IMR-90 (cell line): ENCODE measurements at regions not wholly inside any gene's neighbourhood (a gene's known extent, or its start where the extent isn't known, plus 50 kb on each side); places are given as distances from the start of the nearest gene placed in this dataset.

Experiments
- ATAC-seq: fragments of 200-7000 bp; cut with Tn5 transposase; 2 replicates; pipeline ENCODE4 v1.9.1; 2020; ENCODE audit warnings: low read depth, mild to moderate bottlenecking, moderate library complexity
- BruUV-seq: library from RNA; stranded (reverse); fragments of 400-500 nt; replicated peaks from 2 replicates; lab custom pipeline; 2021; lab: Mats Ljungman, UMichigan
- CTCF ChIA-PET: fragments of 300-600 bp; formaldehyde crosslinking; extraction: SDS; loops from one replicate; lab custom pipeline; 2021; ENCODE audit warnings: antibody characterized with exemption; lab: Yijun Ruan, JAX
- POLR2A ChIA-PET: fragments of 300-600 bp; sonication (Branson Sonifier 250); formaldehyde crosslinking; loops from one replicate; lab custom pipeline; 2022; ENCODE audit warnings: antibody characterized with exemption; ENCODE audit not compliant: unreplicated experiment; lab: Charles Lee
- DNase-seq: peaks from one replicate; pipeline ENCODE4 v3.0.0; 2013
- H2AFZ ChIP-seq: replicated peaks from 2 replicates; pipeline ENCODE3; 2013; ENCODE audit warnings: low read length, mild to moderate bottlenecking; ENCODE audit not compliant: poor library complexity
- H2AK5ac ChIP-seq: 2 replicates; pipeline ENCODE4 v1.6.1; 2013; ENCODE audit warnings: low read depth, low read length, inconsistent platforms
- H2AK9ac ChIP-seq: replicated peaks from 2 replicates; pipeline ENCODE3; 2013; ENCODE audit warnings: mild to moderate bottlenecking, low read depth, low read length, moderate library complexity; ENCODE audit not compliant: poor library complexity
- H2BK120ac ChIP-seq: 2 replicates; pipeline ENCODE4 v1.6.1; 2013; ENCODE audit warnings: low read depth, low read length, inconsistent platforms
- H2BK15ac ChIP-seq: 3 replicates; pipeline ENCODE4 v1.6.1; 2013; ENCODE audit warnings: low read depth, low read length, inconsistent platforms
- H2BK20ac ChIP-seq: 2 replicates; pipeline ENCODE4 v1.6.1; 2013; ENCODE audit warnings: low read depth, mild to moderate bottlenecking, inconsistent platforms, low read length, moderate library complexity
- H2BK5ac ChIP-seq: 2 replicates; pipeline ENCODE4 v1.6.1; 2013; ENCODE audit warnings: mild to moderate bottlenecking, low read depth, low read length, inconsistent platforms; ENCODE audit not compliant: poor library complexity, severe bottlenecking
- H3K14ac ChIP-seq: replicated peaks from 2 replicates; pipeline ENCODE4 v1.6.1; 2013; ENCODE audit warnings: low read depth, low read length, inconsistent platforms
- H3K18ac ChIP-seq: 2 replicates; pipeline ENCODE4 v1.6.1; 2013; ENCODE audit warnings: low read depth, low read length, control low read depth
- H3K23ac ChIP-seq: 2 replicates; pipeline ENCODE4 v1.6.1; 2013; ENCODE audit warnings: low read depth, low read length, inconsistent platforms
- H3K27ac ChIP-seq: 2 replicates; pipeline ENCODE4 v1.5.1; 2013; ENCODE audit warnings: mild to moderate bottlenecking, control low read depth, low read length; ENCODE audit not compliant: insufficient read depth
- H3K27me3 ChIP-seq: 2 replicates; pipeline ENCODE4 v1.6.1; 2013; ENCODE audit warnings: low read length; ENCODE audit not compliant: control insufficient read depth, insufficient read depth
- H3K36me3 ChIP-seq: 2 replicates; pipeline ENCODE4 v1.6.1; 2013; ENCODE audit warnings: low read length, mixed read lengths; ENCODE audit not compliant: control insufficient read depth, insufficient read depth
- H3K4ac ChIP-seq: 2 replicates; pipeline ENCODE4 v1.6.1; 2013; ENCODE audit warnings: low read depth, low read length, inconsistent platforms
- H3K4me1 ChIP-seq: 2 replicates; pipeline ENCODE4 v1.6.1; 2013; ENCODE audit warnings: low read length, mixed read lengths; ENCODE audit not compliant: control insufficient read depth, insufficient read depth
- H3K4me2 ChIP-seq: 2 replicates; pipeline ENCODE4 v1.6.1; 2013; ENCODE audit warnings: low read depth, mild to moderate bottlenecking, control low read depth, low read length, moderate library complexity
- H3K4me3 ChIP-seq: 2 replicates; pipeline ENCODE4 v1.5.1; 2013; ENCODE audit warnings: low read depth, mild to moderate bottlenecking, control low read depth, low read length, moderate library complexity; ENCODE audit not compliant: insufficient read depth
- H3K56ac ChIP-seq: 2 replicates; pipeline ENCODE4 v1.6.1; 2013; ENCODE audit warnings: low read length, inconsistent platforms; ENCODE audit not compliant: insufficient read depth; ENCODE audit errors: extremely low read depth
- H3K79me1 ChIP-seq, 2 experiments: 2 replicates each; pipeline ENCODE4 v1.6.1; 2013; ENCODE audit warnings: low read length in 2 of 2, inconsistent platforms in 1 of 2, low read depth in 1 of 2
- H3K9ac ChIP-seq: 2 replicates; pipeline ENCODE4 v1.6.1; 2013; ENCODE audit warnings: low read depth, low read length, control low read depth
- H3K9me1 ChIP-seq: 2 replicates; pipeline ENCODE4 v1.6.1; 2013; ENCODE audit warnings: low read length, inconsistent platforms; ENCODE audit not compliant: insufficient read depth
- H3K9me3 ChIP-seq: 2 replicates; pipeline ENCODE4 v1.6.1; 2013; ENCODE audit warnings: low read length; ENCODE audit not compliant: control insufficient read depth, insufficient read depth
- H4K20me1 ChIP-seq: 2 replicates; pipeline ENCODE4 v1.6.1; 2013; ENCODE audit warnings: low read length, inconsistent platforms; ENCODE audit not compliant: insufficient read depth
- H4K5ac ChIP-seq: 2 replicates; pipeline ENCODE4 v1.6.1; 2013; ENCODE audit warnings: mild to moderate bottlenecking, low read depth, low read length, control low read depth
- H4K8ac ChIP-seq, 2 experiments: 2 replicates each; pipeline ENCODE4 v1.6.1; 2013; ENCODE audit warnings: low read depth in 2 of 2, low read length in 2 of 2, control low read depth in 1 of 2, inconsistent platforms in 1 of 2
- H4K91ac ChIP-seq: 2 replicates; pipeline ENCODE4 v1.6.1; 2013; ENCODE audit warnings: low read depth, low read length, inconsistent platforms; ENCODE audit not compliant: insufficient read depth
- BHLHE40 ChIP-seq: fragments of 150-350 bp; IDR thresholded peaks from 2 replicates; pipeline ENCODE4 v1.6.1; 2016; ENCODE audit warnings: mild to moderate bottlenecking, low read depth, low read length
- CHD1 ChIP-seq: IDR thresholded peaks from 2 replicates; pipeline ENCODE4 v1.6.1; 2012; ENCODE audit warnings: low read depth, low read length, improper control_type of control experiment
- ELK1 ChIP-seq: fragments of 150-350 bp; IDR thresholded peaks from 2 replicates; pipeline ENCODE4 v1.6.1; 2016; ENCODE audit warnings: low read depth, mild to moderate bottlenecking, low read length, moderate library complexity, borderline replicate concordance
- FOS ChIP-seq: fragments of 150-350 bp; IDR thresholded peaks from 2 replicates; pipeline ENCODE4 v1.6.1; 2016; ENCODE audit warnings: low read depth, low read length
- MAFK ChIP-seq: IDR thresholded peaks from 2 replicates; pipeline ENCODE4 v1.6.1; 2012; ENCODE audit warnings: low read depth, low read length, improper control_type of control experiment
- MAZ ChIP-seq: IDR thresholded peaks from 2 replicates; pipeline ENCODE4 v1.6.1; 2012; ENCODE audit warnings: low read depth, mild to moderate bottlenecking, low read length, improper control_type of control experiment, moderate library complexity, borderline replicate concordance
- MXI1 ChIP-seq: IDR thresholded peaks from 2 replicates; pipeline ENCODE4 v1.6.1; 2012; ENCODE audit warnings: low read depth, mild to moderate bottlenecking, low read length, moderate library complexity, borderline replicate concordance
- NFE2L2 ChIP-seq: fragments of 150-350 bp; IDR thresholded peaks from 2 replicates; pipeline ENCODE4 v1.6.1; 2016; ENCODE audit warnings: low read depth, mild to moderate bottlenecking, low read length
- POLR2A ChIP-seq: IDR thresholded peaks from 2 replicates; pipeline ENCODE4 v1.6.1; 2012; ENCODE audit warnings: mild to moderate bottlenecking, low read depth, low read length
- RAD21 ChIP-seq: IDR thresholded peaks from 2 replicates; pipeline ENCODE4 v1.6.1; 2012; ENCODE audit warnings: low read length, improper control_type of control experiment
- RCOR1 ChIP-seq: IDR thresholded peaks from 2 replicates; pipeline ENCODE4 v1.6.1; 2012; ENCODE audit warnings: mild to moderate bottlenecking, low read length, improper control_type of control experiment; ENCODE audit not compliant: insufficient replicate concordance
- USF2 ChIP-seq: fragments of 150-350 bp; IDR thresholded peaks from 2 replicates; pipeline ENCODE4 v1.6.1; 2017; ENCODE audit warnings: mild to moderate bottlenecking, antibody characterized with exemption, low read length, low read depth
- WGBS, 2 experiments: methylation state at CpG; one replicate each; pipeline versions ENCODE4 v1.1.5 to v1.1.7; 2013; ENCODE audit warnings: missing lambda C conversion rate in 2 of 2; ENCODE audit not compliant: insufficient read length in 1 of 2; ENCODE audit errors: extremely low coverage in 2 of 2; 5-methylcytosine and 5-hydroxymethylcytosine counted together
- dilution Hi-C: fragments of 300-500 bp; cut with HindIII; formaldehyde crosslinking; loops from one replicate; pipeline ENCODE4 v1.14.3; 2018; ENCODE audit warnings: low sequenced_read_pairs; ENCODE audit not compliant: unreplicated experiment
- in situ Hi-C: fragments of 300-500 bp; cut with MboI; formaldehyde crosslinking; loops from 3 replicates; pipeline ENCODE4 v1.14.3; 2019; ENCODE audit warnings: low sequenced_read_pairs, inconsistent platforms, mixed read lengths
- intact Hi-C: fragments of 100-400 bp; cut with micrococcal nuclease; formaldehyde crosslinking; loops from 2 replicates; pipeline ENCODE4 v1.10.0; 2022

GRCh38 chr3:164371681-164372080 is 706.6 kb downstream of the SI start:
- WGBS, 2 experiments, result no CpG with 5 or more reads among the region's 2 CpGs
- H3K23ac ChIP-seq, result no peak overlapping the region
- no peak overlapping the region for H2BK120ac ChIP-seq
- no peak overlapping the region for H2AK5ac ChIP-seq
- dilution Hi-C loops, result no loop called here
- no peak overlapping the region for H4K5ac ChIP-seq
- in situ Hi-C loops, result no loop called here
- H2AFZ ChIP-seq, result no peak overlapping the region
- H3K4me2 ChIP-seq, result no peak overlapping the region
- H4K20me1 ChIP-seq, result no peaks in the 10 kb centered on the region
- H3K27me3 ChIP-seq, result no peaks in the 10 kb centered on the region
- H3K79me1 ChIP-seq, result no peaks in the 10 kb centered on the region
- no peaks in the 10 kb centered on the region for H3K9me1 ChIP-seq
- H3K4me1 ChIP-seq, result no peaks in the 10 kb centered on the region
- no peak overlapping the region for H3K27ac ChIP-seq
- ATAC-seq, result no peak
- no peaks in the 10 kb centered on the region for H3K36me3 ChIP-seq
- TF ChIP-seq USF2 (no peak), MAFK (no peak), BHLHE40 (no peak), CHD1 (no peak), FOS (no peak), MXI1 (no peak), RAD21 (no peak), POLR2A (no peak), RCOR1 (no peak), ELK1 (no peak), MAZ (no peak), NFE2L2 (no peak)
- H2BK20ac ChIP-seq, result no peak overlapping the region
- no peak overlapping the region for H4K8ac ChIP-seq
- H3K9ac ChIP-seq, result no peak overlapping the region
- H2BK15ac ChIP-seq, result no peak overlapping the region
- BruUV-seq, result no TSS peak
- no peak overlapping the region for H3K4me3 ChIP-seq
- no peak overlapping the region for H3K18ac ChIP-seq
- ChIA-PET POLR2A (no interaction called here), CTCF (no interaction called here)
- H3K14ac ChIP-seq, result no peak overlapping the region
- H2AK9ac ChIP-seq, result no peak overlapping the region
- no peak overlapping the region for H3K56ac ChIP-seq
- H4K91ac ChIP-seq, result no peak overlapping the region
- H3K9me3 ChIP-seq, result peaks cover 6% of the 10 kb centered on the region; the same call in 1 of the 2 replicates
- H3K4ac ChIP-seq, result no peak overlapping the region
- no peak overlapping the region for H2BK5ac ChIP-seq
- no peak for DNase-seq
- intact Hi-C loops, result no loop called here
